ENCODE measurements at regions not wholly inside any gene's neighbourhood (a gene's known extent, or its start where the extent isn't known, plus 50 kb on each side); places are given as distances from the start of the nearest gene placed in this dataset.

DNA sequence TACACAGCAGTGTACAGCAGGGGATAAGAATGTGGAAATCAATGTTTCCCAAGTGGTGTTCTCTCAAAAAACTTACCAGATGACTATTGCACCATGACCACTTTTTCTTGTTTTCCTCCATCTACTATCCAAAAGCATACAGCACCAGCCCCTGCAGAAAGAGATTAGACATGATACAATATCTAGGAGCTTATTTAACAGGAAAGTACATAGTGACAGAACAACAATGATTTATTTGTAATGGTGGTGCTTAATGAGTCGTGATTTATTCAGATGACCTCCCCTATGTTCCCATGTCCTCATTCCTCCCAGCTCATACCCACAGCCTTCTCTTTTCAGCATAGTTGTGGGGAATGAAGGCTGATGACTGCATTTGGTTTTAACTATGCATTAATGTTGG is 413.6 kb downstream of the BTG1 start:
- H3K27ac Mint-ChIP-seq (ENCODE audit: low read depth, unreplicated experiment) = no peak overlapping the region
- no peaks in the 10 kb centered on the region for H3K27me3 Mint-ChIP-seq (ENCODE audit: insufficient read depth, unreplicated experiment)
- ChIA-PET CTCF (interaction anchor here (0.6 kb wide), 1 partner anchor 198 kb away, joined by 3 read pairs; no protein-coding TSS in a partner anchor), POLR2A (interaction anchor here (0.7 to 1.2 kb wide), 4 partner anchors 10 to 92 kb away, joined by 3 to 5 read pairs (median 3); no protein-coding TSS in a partner anchor)
- no peaks in the 10 kb centered on the region for H3K9me3 Mint-ChIP-seq (ENCODE audit: unreplicated experiment)
- no peak overlapping the region for H3K4me3 Mint-ChIP-seq (ENCODE audit: unreplicated experiment)
- peaks cover 6% of the 10 kb centered on the region for H3K4me1 Mint-ChIP-seq (ENCODE audit: insufficient read depth, unreplicated experiment)
- intact Hi-C loops (cut with micrococcal nuclease) = no loop called here
- BruUV-seq (replicated peaks) = no TSS peak
- TF ChIP-seq, protein P1, sequence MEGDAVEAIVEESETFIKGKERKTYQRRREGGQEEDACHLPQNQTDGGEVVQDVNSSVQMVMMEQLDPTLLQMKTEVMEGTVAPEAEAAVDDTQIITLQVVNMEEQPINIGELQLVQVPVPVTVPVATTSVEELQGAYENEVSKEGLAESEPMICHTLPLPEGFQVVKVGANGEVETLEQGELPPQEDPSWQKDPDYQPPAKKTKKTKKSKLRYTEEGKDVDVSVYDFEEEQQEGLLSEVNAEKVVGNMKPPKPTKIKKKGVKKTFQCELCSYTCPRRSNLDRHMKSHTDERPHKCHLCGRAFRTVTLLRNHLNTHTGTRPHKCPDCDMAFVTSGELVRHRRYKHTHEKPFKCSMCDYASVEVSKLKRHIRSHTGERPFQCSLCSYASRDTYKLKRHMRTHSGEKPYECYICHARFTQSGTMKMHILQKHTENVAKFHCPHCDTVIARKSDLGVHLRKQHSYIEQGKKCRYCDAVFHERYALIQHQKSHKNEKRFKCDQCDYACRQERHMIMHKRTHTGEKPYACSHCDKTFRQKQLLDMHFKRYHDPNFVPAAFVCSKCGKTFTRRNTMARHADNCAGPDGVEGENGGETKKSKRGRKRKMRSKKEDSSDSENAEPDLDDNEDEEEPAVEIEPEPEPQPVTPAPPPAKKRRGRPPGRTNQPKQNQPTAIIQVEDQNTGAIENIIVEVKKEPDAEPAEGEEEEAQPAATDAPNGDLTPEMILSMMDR (IDR thresholded peaks at IDR 0.05; ENCODE audit: unreplicated experiment) = no peak
- DNase-seq (ENCODE audit: unreplicated experiment) = peak; percentile 16
- H3K36me3 Mint-ChIP-seq (ENCODE audit: insufficient read depth, unreplicated experiment) = no peaks in the 10 kb centered on the region

DNA sequence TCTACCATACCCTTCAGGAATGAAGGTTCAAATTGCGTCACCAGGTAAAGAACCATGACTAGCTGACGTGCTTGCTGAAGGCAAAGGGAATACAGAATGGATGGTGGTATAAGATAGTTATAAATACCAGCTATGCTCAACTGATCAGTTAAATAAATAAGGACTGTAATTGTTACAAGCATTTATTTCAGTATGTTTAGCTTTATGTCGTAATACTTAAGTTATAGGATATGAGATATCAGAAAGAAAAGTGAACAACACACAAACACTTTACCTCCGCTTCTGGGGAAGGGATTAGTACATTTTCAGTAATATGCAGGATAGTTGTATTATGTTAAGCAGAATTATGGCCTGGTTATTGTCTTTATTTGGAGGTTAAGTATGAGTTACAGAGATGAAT is 416.1 kb downstream of the BTG1 start:
- H3K4me1 Mint-ChIP-seq (ENCODE audit: insufficient read depth, unreplicated experiment) = peaks cover 6% of the 10 kb centered on the region
- no peaks in the 10 kb centered on the region for H3K9me3 Mint-ChIP-seq (ENCODE audit: unreplicated experiment)
- intact Hi-C loops (cut with micrococcal nuclease) = no loop called here
- POLR2A ChIA-PET = interaction anchor here (0.6 to 1.7 kb wide), 4 partner anchors 13 to 39 kb away, joined by 3 to 6 read pairs (median 4); no protein-coding TSS in a partner anchor
- no peaks in the 10 kb centered on the region for H3K36me3 Mint-ChIP-seq (ENCODE audit: insufficient read depth, unreplicated experiment)
- BruUV-seq (replicated peaks) = no TSS peak
- H3K27ac Mint-ChIP-seq (ENCODE audit: low read depth, unreplicated experiment) = peak overlapping the region; percentile 27
- no peak overlapping the region for H3K4me3 Mint-ChIP-seq (ENCODE audit: unreplicated experiment)
- H3K27me3 Mint-ChIP-seq (ENCODE audit: insufficient read depth, unreplicated experiment) = no peaks in the 10 kb centered on the region
- TF ChIP-seq, protein P1 (IDR thresholded peaks at IDR 0.05; ENCODE audit: unreplicated experiment) = no peak
- DNase-seq (ENCODE audit: unreplicated experiment) = no peak
- CTCF ChIA-PET = no interaction called here

DNA sequence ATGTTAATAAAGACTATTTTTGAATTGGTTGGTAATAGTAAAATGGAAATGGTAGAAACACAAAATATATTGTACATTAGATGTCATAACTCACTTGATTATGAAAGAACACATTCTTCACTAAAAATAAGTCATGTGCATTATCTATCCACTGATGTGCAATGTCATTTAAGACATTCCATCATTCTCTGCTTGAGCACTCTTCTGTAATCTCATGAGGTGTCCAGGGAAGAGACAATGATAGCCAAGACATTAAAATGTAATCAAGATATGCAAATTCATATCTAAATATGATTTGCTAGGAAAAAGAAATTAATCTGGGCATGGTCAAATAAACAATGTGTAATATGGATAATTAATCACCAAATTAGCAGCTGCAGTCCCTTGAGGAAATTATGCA is 422.5 kb downstream of the BTG1 start:
- CTCF ChIA-PET = no interaction called here
- no peak for DNase-seq (ENCODE audit: unreplicated experiment)
- Mint-ChIP-seq H3K4me1 (ENCODE audit: insufficient read depth, unreplicated experiment) (peaks cover 37% of the 10 kb centered on the region), H3K9me3 (ENCODE audit: unreplicated experiment) (peaks cover 9% of the 10 kb centered on the region), H3K27ac (ENCODE audit: low read depth, unreplicated experiment) (no peak overlapping the region), H3K4me3 (ENCODE audit: unreplicated experiment) (no peak overlapping the region), H3K27me3 (ENCODE audit: insufficient read depth, unreplicated experiment) (no peaks in the 10 kb centered on the region), H3K36me3 (ENCODE audit: insufficient read depth, unreplicated experiment) (no peaks in the 10 kb centered on the region)
- intact Hi-C loops (cut with micrococcal nuclease) = no loop called here
- BruUV-seq (replicated peaks) = no TSS peak
- POLR2A ChIA-PET = interaction anchor here (0.6 to 2.0 kb wide), 4 partner anchors 56 to 423 kb away, joined by 3 to 15 read pairs (median 4); partner anchors contain the start of gene BTG1
- TF ChIP-seq, protein P1 (IDR thresholded peaks at IDR 0.05; ENCODE audit: unreplicated experiment) = no peak

DNA sequence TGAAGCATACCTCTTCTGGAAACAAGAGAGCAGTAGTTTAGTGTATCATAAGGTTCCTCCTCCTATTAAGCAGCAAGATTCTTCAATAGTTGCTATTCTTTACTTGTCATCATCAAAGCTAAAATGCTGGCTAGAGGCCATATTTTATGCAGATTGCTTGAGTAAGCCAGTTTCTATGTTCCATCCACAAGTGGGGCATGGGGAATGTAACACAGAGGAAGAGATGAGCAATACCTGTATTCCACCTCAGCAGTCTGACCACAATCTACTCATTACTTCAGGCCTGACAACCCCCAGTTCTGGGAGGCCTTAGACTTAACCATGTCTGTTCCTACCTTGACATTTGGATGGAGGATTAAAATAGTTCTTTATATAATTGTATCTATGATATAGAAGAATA is 423.6 kb downstream of the BTG1 start:
- DNase-seq (ENCODE audit: unreplicated experiment) = peak; percentile 50
- TF ChIP-seq, protein P1 (IDR thresholded peaks at IDR 0.05; ENCODE audit: unreplicated experiment) = no peak
- intact Hi-C loops (cut with micrococcal nuclease) = no loop called here
- CTCF ChIA-PET = interaction anchor here (0.6 kb wide), 4 partner anchors 31 to 522 kb away, joined by 3 to 4 read pairs (median 4); no protein-coding TSS in a partner anchor
- peaks cover 9% of the 10 kb centered on the region for H3K9me3 Mint-ChIP-seq (ENCODE audit: unreplicated experiment)
- peak overlapping the region; percentile 42 for H3K27ac Mint-ChIP-seq (ENCODE audit: low read depth, unreplicated experiment)
- peaks cover 42% of the 10 kb centered on the region for H3K4me1 Mint-ChIP-seq (ENCODE audit: insufficient read depth, unreplicated experiment)
- POLR2A ChIA-PET = interaction anchor here (1.0 to 6.6 kb wide), 9 partner anchors 54 to 423 kb away, joined by 3 to 59 read pairs (median 6); partner anchors contain the start of gene BTG1
- H3K4me3 Mint-ChIP-seq (ENCODE audit: unreplicated experiment) = no peak overlapping the region
- no TSS peak for BruUV-seq (replicated peaks)
- no peaks in the 10 kb centered on the region for H3K36me3 Mint-ChIP-seq (ENCODE audit: insufficient read depth, unreplicated experiment)
- no peaks in the 10 kb centered on the region for H3K27me3 Mint-ChIP-seq (ENCODE audit: insufficient read depth, unreplicated experiment)

All from MCF 10A (cell line).